ENCODE measurements at regions not wholly inside any gene's neighbourhood (a gene's known extent, or its start where the extent isn't known, plus 50 kb on each side); places are given as distances from the start of the nearest gene placed in this dataset.

GRCh38 chr4:24637173-24637572, 52.8 kb upstream of the DHX15 start:
- TF ChIP-seq TAF1 (IDR thresholded peaks at IDR 0.05; ENCODE audit: borderline replicate concordance, insufficient read depth, low read length): no peak
- TF ChIP-seq REST (IDR thresholded peaks at IDR 0.05; ENCODE audit: insufficient read depth in 1 of 2, low read depth in 2 of 2, low read length in 2 of 2): no peak
- TF ChIP-seq SIN3A (IDR thresholded peaks at IDR 0.05; ENCODE audit: borderline replicate concordance, insufficient read depth, low read length): no peak
- TF ChIP-seq POLR2AphosphoS5 (IDR thresholded peaks at IDR 0.05; ENCODE audit: low read depth, low read length): no peak
- TF ChIP-seq FOXP2 (optimal IDR thresholded peaks at IDR 0.05; ENCODE audit: borderline replicate concordance, extremely low read depth, extremely low read length, insufficient read depth): no peak

GRCh38 chr4:24638396-24638875, 54.1 kb upstream of the DHX15 start:
- no peak for TF ChIP-seq SIN3A (IDR thresholded peaks at IDR 0.05; ENCODE audit: borderline replicate concordance, insufficient read depth, low read length)
- TF ChIP-seq TAF1 (IDR thresholded peaks at IDR 0.05; ENCODE audit: borderline replicate concordance, insufficient read depth, low read length): no peak
- TF ChIP-seq REST (IDR thresholded peaks at IDR 0.05; ENCODE audit: insufficient read depth in 1 of 2, low read depth in 2 of 2, low read length in 2 of 2): no peak
- TF ChIP-seq POLR2AphosphoS5 (IDR thresholded peaks at IDR 0.05; ENCODE audit: low read depth, low read length): no peak
- TF ChIP-seq FOXP2 (optimal IDR thresholded peaks at IDR 0.05; ENCODE audit: borderline replicate concordance, extremely low read depth, extremely low read length, insufficient read depth): no peak

GRCh38 chr4:24639714-24640113, 55.4 kb upstream of the DHX15 start:
- TF ChIP-seq POLR2AphosphoS5 (IDR thresholded peaks at IDR 0.05; ENCODE audit: low read depth, low read length) (no peak), TAF1 (IDR thresholded peaks at IDR 0.05; ENCODE audit: borderline replicate concordance, insufficient read depth, low read length) (no peak), REST (IDR thresholded peaks at IDR 0.05; ENCODE audit: insufficient read depth in 1 of 2, low read depth in 2 of 2, low read length in 2 of 2) (no peak), FOXP2 (optimal IDR thresholded peaks at IDR 0.05; ENCODE audit: borderline replicate concordance, extremely low read depth, extremely low read length, insufficient read depth) (no peak), SIN3A (IDR thresholded peaks at IDR 0.05; ENCODE audit: borderline replicate concordance, insufficient read depth, low read length) (no peak)

DNA sequence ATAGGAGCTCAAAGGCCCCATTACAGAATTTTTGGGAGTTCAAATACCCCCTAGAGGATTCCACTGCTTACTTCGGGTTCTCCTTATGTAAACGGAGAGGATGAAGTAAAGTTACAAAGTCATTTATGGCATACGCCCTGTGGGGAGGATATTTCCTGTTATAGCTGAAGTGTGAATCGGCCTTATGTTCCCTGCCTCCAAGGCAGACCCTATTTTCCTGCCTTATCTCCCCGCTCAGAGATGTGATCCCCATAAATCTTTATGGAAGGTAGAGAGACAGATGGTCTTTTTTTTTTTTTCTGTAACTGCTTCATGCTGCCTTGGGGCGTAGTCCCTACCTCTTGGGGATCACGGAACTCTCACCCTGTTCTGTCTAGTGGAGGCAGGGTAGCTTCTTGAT, 56.0 kb upstream of the DHX15 start:
- TF ChIP-seq TAF1 (IDR thresholded peaks at IDR 0.05; ENCODE audit: borderline replicate concordance, insufficient read depth, low read length): no peak
- TF ChIP-seq POLR2AphosphoS5 (IDR thresholded peaks at IDR 0.05; ENCODE audit: low read depth, low read length): no peak
- no peak for TF ChIP-seq FOXP2 (optimal IDR thresholded peaks at IDR 0.05; ENCODE audit: borderline replicate concordance, extremely low read depth, extremely low read length, insufficient read depth)
- no peak for TF ChIP-seq SIN3A (IDR thresholded peaks at IDR 0.05; ENCODE audit: borderline replicate concordance, insufficient read depth, low read length)
- TF ChIP-seq REST (IDR thresholded peaks at IDR 0.05; ENCODE audit: insufficient read depth in 1 of 2, low read depth in 2 of 2, low read length in 2 of 2): no peak

All from PFSK-1 (cell line).